ENCODE measurements at regions not wholly inside any gene's neighbourhood (a gene's known extent, or its start where the extent isn't known, plus 50 kb on each side); places are given as distances from the start of the nearest gene placed in this dataset.

DNA sequence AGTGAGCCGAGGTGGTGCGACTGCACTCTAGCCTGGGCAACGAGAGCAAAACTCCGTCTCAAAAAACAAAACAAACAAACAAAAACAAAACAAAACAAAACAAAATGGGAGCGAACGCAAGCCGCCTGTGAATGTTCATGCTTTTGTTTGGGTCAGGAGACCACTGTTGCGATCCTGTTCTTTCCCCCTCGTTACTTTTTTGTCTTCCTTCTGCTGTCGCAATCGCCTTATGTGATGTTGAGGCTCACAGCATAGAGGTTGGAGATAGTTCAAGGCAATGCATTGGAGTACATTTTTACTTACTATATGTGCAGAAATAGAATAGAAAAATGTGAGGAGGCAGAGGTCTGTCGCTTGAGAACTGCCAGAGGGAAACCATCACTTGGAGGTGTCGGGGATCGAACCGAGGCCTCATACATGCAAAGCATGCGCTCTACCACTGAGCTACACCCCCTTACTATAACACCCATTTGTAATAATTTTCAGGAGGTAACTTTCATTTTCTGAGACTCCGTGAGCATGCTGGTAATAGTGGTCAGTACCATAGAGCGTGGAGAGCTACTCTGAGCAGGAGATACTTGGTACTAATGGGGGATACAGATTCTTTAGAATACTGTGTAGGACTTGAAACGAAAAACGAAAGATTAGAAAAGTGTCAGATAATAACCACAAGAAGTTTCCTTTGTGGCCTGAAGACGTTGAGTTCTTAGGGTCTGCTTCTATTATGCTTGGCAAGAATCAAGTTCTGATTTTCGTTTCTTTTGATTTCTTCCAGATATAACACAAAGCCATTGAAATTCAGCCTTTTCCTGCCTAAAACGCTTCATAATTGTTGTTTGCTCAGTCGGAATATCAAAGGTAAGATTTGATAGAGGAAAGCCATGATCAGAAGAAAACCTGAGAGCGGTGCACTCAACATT lies 121.1 kb downstream of the TRIM27 start:
- peaks cover 77% of the 10 kb centered on the region for H3K27me3 Mint-ChIP-seq
- TF ChIP-seq, protein P1, sequence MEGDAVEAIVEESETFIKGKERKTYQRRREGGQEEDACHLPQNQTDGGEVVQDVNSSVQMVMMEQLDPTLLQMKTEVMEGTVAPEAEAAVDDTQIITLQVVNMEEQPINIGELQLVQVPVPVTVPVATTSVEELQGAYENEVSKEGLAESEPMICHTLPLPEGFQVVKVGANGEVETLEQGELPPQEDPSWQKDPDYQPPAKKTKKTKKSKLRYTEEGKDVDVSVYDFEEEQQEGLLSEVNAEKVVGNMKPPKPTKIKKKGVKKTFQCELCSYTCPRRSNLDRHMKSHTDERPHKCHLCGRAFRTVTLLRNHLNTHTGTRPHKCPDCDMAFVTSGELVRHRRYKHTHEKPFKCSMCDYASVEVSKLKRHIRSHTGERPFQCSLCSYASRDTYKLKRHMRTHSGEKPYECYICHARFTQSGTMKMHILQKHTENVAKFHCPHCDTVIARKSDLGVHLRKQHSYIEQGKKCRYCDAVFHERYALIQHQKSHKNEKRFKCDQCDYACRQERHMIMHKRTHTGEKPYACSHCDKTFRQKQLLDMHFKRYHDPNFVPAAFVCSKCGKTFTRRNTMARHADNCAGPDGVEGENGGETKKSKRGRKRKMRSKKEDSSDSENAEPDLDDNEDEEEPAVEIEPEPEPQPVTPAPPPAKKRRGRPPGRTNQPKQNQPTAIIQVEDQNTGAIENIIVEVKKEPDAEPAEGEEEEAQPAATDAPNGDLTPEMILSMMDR (IDR thresholded peaks at IDR 0.05; ENCODE audit: unreplicated experiment) = no peak
- H3K4me1 Mint-ChIP-seq (ENCODE audit: low read depth) = no peaks in the 10 kb centered on the region
- DNase-seq (ENCODE audit: low spot score, unreplicated experiment) = no peak
- no peaks in the 10 kb centered on the region for H3K36me3 Mint-ChIP-seq (ENCODE audit: insufficient read depth)
- H3K27ac Mint-ChIP-seq = no peak overlapping the region
- H3K9me3 Mint-ChIP-seq (ENCODE audit: low read depth) = no peaks in the 10 kb centered on the region
- no peak overlapping the region for H3K4me3 Mint-ChIP-seq (ENCODE audit: low read depth)

DNA sequence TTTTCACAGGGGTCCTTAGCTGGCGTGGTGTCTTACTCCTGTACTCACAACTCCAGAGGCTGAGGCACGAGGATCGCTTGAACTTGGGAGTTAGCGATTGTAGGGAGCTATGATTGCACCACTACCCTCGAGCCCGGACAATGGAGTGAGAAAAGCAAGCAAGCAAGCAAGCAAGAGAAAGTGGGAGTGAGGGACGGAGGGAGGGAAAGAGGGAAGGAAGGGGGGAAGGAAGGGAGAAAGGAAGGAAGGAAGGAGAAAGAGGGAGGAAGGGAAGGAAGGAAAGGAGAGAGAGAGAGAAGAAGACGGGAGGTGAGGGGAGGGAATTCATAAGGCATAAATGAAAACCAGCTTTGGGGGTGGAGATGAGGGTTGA lies 120.5 kb downstream of the TRIM27 start:
- TF ChIP-seq, protein P1 (IDR thresholded peaks at IDR 0.05; ENCODE audit: unreplicated experiment) = no peak
- H3K4me1 Mint-ChIP-seq (ENCODE audit: low read depth) = no peaks in the 10 kb centered on the region
- H3K27me3 Mint-ChIP-seq = peaks cover 79% of the 10 kb centered on the region
- H3K27ac Mint-ChIP-seq = no peak overlapping the region
- H3K36me3 Mint-ChIP-seq (ENCODE audit: insufficient read depth) = no peaks in the 10 kb centered on the region
- no peaks in the 10 kb centered on the region for H3K9me3 Mint-ChIP-seq (ENCODE audit: low read depth)
- no peak overlapping the region for H3K4me3 Mint-ChIP-seq (ENCODE audit: low read depth)
- no peak for DNase-seq (ENCODE audit: low spot score, unreplicated experiment)

DNA sequence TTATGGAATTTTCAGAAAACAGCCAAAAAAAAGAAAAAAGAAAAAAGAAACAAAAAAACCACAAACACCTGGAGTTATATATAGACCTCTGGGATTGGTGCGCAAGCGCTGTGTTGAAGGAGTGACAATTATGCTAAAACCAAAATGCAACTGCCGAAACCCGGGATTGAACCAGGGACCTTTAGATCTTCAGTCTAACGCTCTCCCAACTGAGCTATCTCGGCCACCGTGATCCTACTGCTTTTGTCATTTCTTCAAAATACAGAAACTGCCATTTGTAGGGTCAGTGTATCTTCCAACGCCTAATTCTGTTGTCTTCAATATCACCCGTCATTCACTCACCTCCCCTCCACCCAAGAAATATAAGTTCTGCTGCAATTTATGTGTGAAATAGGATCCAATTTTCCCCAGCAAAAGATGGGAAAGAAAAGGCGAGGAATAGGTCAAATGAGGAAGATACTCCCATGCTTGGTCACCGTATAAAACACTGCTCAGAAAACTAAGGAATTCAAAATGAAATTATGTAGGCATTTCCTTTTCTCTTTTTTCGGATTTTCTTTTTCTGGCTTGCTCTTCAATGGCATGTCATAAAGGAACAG lies 116.0 kb downstream of the TRIM27 start:
- no peak for DNase-seq (ENCODE audit: low spot score, unreplicated experiment)

DNA sequence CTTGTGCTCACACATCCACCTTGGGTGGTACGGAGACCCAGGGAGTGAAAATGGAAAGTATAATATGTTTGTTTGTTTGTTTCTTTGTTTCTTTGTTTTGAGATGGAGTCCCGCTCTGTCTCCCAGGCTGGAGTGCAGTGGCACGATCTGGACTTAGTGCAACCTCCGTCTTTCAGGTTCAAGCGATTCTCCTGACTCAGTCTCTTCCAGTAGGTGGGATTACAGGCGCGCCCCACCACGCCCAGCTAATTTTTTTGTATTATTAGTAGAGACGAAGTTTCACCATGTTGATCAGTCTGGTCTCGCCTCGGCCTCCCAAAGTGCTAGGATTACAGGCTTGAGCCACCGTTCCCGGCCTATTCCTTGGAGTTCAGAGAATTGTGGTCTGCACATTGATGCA lies 115.4 kb downstream of the TRIM27 start:
- Mint-ChIP-seq H3K27ac (no peak overlapping the region), H3K27me3 (peaks cover 87% of the 10 kb centered on the region), H3K4me1 (ENCODE audit: low read depth) (peaks cover 10% of the 10 kb centered on the region), H3K9me3 (ENCODE audit: low read depth) (no peaks in the 10 kb centered on the region), H3K36me3 (ENCODE audit: insufficient read depth) (no peaks in the 10 kb centered on the region), H3K4me3 (ENCODE audit: low read depth) (no peak overlapping the region)
- DNase-seq (ENCODE audit: low spot score, unreplicated experiment) = no peak
- TF ChIP-seq, protein P1 (IDR thresholded peaks at IDR 0.05; ENCODE audit: unreplicated experiment) = no peak

More for the DNA sequence above, 116.0 kb downstream of the TRIM27 start:
- TF ChIP-seq, protein P1 (IDR thresholded peaks at IDR 0.05; ENCODE audit: unreplicated experiment) = no peak
- Mint-ChIP-seq H3K4me1 (ENCODE audit: low read depth) (peaks cover 10% of the 10 kb centered on the region), H3K4me3 (ENCODE audit: low read depth) (no peak overlapping the region), H3K27ac (peak overlapping the region; percentile 90), H3K9me3 (ENCODE audit: low read depth) (no peaks in the 10 kb centered on the region), H3K27me3 (peaks cover 87% of the 10 kb centered on the region), H3K36me3 (ENCODE audit: insufficient read depth) (no peaks in the 10 kb centered on the region)

DNA sequence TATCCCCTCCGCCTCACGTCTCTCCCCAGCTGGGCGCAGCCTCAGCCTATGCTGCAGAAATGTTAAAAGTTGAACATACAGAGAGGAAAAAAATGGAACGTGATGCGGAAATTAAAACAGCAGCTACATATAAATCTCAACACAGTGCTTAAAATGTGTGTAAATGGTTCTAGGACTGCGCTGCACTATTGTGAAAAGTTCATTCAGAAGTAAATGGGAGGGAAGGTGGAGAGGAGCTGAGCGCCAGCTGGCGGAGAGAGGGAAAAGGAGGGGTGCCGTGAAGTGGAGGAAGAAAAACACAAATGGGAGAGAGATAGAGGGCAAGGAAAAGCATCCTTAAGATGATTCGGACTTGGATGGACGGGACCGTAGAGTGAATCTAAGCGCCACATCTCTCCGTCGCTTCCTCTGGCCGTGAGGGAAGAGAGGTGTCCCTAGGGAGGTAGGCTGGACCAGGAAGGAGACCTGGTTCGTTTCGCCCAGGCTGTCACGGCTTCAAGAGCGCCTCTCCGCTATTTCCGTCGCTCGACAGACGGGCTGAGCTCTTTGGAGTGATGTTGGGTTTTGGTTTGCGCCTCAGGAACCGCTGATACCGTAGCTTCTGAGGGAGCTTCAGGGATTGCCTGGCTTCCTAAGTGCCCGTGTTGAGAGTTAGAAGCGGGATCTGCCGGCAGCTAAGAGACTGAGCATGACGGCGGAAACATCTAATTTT lies 113.7 kb downstream of the TRIM27 start:
- Mint-ChIP-seq H3K4me1 (ENCODE audit: low read depth) (peaks cover 16% of the 10 kb centered on the region), H3K36me3 (ENCODE audit: insufficient read depth) (no peaks in the 10 kb centered on the region), H3K4me3 (ENCODE audit: low read depth) (peak overlapping the region; percentile 23), H3K9me3 (ENCODE audit: low read depth) (no peaks in the 10 kb centered on the region), H3K27ac (no peak overlapping the region), H3K27me3 (peaks cover 91% of the 10 kb centered on the region)
- TF ChIP-seq, protein P1 (IDR thresholded peaks at IDR 0.05; ENCODE audit: unreplicated experiment) = no peak
- no peak for DNase-seq (ENCODE audit: low spot score, unreplicated experiment)
